HG03558 (cell line): ENCODE measurements at regions not wholly inside any gene's neighbourhood (a gene's known extent, or its start where the extent isn't known, plus 50 kb on each side); places are given as distances from the start of the nearest gene placed in this dataset.

Source experiments
- ATAC-seq: cut with Tn5 transposase; IDR thresholded peaks from one replicate; pipeline ENCODE4 v1.9.1; 2021; ENCODE audit warnings: moderate number of reproducible peaks; ENCODE audit not compliant: unreplicated experiment; ENCODE audit errors: extremely low read depth

GRCh38 chr18:70662588-70662987 is 373.7 kb downstream of the SOCS6 start:
- no peak for ATAC-seq

DNA sequence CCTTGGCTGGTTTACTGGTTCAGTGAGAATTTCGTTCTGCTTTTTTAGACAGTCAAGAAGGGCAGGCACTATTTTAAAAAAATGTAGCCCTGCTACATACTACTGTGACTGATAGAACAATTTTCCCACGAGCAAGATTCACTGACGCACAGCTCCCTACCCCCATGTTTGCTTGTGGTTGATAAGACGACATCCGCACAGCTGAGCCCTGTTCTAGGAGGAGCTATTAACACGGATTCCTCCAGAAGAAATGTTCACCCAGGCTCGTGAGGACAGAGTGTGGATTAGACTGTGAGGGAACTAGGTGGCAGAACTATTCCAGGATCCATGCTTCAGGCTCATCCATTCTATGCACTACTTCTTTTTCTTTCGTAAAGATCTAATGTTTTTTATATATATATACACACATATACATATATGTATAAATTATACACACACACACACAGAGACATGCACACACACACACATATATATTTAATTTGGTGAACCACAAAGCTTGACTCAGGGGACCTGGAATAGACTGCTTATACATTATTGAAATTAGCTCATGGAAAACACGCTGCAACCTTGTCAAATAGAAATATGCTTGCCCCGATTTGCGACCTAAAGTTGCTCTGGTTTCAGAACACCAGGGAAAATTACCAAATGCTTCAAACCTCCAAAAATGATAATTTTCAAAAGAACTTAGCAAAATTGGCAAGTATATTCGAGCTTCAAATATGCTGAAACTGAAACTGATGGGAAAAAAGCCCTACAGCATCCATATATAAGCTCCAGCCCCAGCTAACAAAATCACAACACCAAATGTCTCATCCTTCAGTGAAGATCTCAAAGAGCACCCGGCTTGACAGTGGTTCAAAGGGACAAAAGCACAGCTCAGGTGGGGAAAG is 370.4 kb downstream of the SOCS6 start:
- ATAC-seq = no peak

- no peak for ATAC-seq
Observed at GRCh38 chr18:70653671-70654070, 364.8 kb downstream of the SOCS6 start.

- ATAC-seq = no peak
Observed at GRCh38 chr18:70650878-70651277, 362.0 kb downstream of the SOCS6 start.

DNA sequence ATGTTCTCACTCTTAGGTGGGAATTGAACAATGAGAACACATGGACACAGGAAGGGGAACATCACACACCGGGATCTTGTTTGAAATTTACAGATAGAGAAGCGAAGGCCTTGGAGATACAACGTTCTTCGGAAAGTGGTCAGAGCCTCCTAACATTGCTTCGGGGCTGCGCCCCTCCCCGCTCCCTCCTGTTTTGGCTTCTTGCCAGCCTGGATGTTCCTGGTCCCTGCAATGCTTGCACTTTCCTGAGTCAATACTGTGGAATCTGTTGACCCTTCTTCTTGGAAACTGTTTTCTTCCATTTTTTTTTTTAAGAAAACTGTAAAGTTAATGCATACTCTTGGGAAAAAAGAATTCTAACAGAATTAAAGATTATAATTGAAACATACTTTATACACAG is 360.8 kb downstream of the SOCS6 start:
- no peak for ATAC-seq

GRCh38 chr18:70645971-70646370 is 357.1 kb downstream of the SOCS6 start:
- no peak for ATAC-seq

GRCh38 chr18:70643812-70644211 is 355.0 kb downstream of the SOCS6 start:
- no peak for ATAC-seq

DNA sequence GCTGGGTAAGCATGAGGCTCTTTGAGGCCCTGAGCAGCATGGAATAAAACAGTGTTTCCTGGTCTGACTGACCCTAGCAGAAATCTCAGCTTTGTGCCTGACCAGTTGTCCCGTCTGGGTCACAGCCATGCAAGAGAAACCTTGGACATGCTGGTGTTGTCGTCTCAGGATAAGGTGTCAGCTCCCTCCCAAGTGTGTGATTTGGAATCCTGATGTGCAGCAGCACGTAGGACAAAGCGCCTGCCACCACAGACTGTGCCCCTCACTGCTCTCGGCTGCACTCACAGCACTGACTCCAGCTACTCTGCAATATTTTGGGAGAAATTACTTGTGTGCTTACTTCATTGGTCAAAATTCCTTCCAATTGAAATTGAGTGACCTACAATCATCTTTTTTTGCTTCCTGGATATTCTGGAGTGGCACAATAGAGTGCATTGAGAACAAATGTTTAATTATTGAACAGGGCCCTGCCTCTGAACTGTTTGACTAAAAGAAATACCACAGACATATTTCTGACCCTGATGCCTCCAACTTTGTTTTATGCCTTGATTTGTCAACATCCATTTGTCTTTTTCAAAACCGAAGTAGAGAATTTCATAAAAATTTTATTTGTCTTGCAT is 352.4 kb downstream of the SOCS6 start:
- no peak for ATAC-seq

DNA sequence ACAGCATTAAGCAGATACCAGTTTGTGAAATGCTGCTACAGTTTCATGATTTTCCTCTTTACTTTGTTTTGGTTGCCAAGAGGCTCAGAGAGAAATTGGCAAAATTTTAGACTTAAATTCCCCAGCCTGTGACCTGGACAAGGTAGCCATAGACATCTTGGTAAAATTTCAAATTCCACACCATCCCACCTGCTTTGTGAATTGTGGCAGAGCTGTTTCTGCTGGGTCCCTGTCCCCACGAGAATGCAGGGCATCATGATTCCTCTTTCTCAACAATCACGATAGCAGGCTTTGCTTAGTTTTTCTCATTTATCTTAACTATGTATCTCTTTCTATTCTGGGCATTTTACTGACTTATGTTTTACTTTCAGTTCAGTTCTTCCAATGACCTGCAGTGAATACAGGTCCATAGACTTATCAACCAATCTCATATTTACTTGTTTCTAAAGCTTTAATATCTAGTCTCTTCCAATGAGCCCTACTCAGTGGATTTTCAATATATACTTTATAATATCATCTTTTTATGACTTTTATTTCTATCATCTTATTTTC is 351.6 kb downstream of the SOCS6 start:
- no peak for ATAC-seq

DNA sequence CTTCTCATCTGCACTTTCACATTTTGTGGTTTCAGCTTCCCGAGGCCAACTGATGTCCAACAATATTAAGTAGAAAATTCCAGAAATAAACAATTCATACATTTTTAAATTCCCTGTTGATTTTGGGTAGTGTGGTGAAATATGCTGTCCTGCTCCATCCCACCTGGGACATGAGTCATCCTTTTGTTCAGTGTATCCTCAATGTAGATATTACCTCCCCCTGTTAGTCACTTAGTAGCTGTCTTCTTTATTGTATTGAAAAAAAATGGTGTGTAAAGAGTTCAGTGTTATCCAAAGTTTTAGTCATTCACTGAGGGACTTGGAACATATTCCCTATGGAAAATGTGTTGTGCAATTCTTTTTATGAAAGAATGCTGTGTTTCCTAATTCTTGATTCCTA is 348.1 kb downstream of the SOCS6 start:
- ATAC-seq = no peak

DNA sequence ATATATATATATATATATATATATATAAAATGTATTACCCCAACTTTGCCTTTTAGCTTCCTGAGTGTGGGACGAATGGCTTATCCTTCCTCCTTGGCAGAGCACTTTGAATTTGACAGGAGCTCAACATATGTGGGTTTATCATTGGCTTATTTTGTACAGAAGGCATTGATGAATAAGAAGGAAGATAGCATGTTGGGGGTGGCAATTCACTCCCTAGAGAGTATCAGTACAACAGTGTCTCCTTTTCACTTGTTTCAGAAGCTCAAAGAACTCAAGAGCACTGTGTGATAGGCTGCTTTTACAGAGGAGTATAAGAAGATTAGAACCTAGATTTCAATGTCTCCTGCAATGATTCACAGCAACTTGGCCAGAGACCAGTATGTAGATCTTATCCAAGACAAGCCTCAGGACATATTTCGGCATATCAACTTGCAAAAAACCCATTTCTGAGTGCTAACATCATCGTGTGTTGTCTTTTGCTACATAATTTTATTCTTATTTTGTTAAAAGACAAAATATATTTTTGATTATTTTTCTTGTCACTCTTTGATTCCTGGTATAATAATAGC is 345.8 kb downstream of the SOCS6 start:
- no peak for ATAC-seq

GRCh38 chr18:70627182-70627802 is 338.4 kb downstream of the SOCS6 start:
- no peak for ATAC-seq

DNA sequence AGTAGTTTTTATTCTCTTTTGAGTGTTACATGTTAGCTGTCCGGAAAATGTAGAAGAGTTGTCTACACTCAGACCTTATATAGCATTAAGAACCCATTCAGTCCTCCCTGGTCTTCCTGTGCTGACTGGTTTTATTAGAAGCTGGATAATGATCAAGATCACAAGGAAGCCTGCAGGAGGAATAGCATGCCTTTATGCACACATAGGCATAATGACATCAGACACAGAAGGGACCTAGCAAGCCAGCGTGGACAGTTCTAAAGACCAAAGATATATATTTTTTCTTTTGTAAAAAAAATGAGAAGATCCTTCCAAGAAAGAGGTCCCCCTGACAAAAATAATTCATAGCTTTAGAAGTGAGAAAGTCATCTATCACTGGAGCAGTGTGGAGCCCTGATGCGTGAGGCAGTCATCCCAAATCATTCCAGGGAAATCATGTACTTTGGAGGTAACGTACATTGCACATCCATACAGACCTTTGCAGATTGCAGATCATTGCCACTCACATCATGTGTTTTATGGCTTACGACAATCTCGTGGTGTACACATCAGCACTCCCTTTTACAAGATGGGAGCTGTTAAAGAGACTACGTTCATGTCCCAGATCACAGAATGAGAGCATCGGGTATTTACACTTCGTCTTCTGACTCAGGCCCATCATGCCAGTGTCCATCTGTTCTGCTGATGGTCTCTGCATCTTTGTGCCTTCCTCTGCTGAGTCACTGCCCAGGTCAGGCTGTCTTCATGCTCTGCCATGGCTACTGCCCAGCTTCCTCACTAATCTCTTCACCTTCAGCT is 334.0 kb downstream of the SOCS6 start:
- no peak for ATAC-seq

GRCh38 chr18:70621710-70622109 is 332.9 kb downstream of the SOCS6 start:
- ATAC-seq = no peak

DNA sequence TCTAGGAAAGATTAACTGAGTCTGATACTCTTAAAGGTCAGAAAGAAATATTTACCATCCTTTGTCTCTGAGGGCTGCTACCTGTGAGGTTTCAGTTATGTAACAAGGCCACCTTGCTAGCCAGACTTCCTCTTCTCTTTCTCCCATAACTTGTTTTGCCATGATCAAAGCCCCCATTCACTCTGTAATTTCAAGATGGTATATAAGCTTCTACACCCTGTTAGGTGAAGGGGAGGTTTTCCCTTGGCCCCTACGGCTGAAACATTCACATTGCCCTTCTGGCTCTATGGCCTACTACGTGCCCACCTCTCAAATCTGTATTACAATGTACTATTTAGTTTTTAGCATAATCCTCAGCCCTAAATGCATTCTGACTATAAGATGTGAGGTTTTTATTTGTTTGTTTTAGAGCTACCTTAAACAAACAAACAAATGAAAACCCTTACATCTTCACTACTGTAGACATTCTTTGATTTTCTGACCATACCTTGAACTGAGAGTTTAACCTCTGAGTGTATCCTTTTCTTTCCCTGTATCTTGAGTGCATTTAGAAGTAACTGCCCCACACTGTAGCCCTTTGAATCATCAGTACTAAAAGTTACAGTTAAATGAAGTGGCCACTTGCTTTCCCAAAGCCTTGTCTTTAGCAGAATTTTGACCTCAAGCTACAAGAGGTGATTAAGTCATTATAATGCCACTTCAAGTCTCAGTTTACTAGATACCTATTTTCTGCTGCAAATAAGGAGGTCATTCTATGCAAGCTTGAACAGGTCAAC is 332.2 kb downstream of the SOCS6 start:
- ATAC-seq = no peak

DNA sequence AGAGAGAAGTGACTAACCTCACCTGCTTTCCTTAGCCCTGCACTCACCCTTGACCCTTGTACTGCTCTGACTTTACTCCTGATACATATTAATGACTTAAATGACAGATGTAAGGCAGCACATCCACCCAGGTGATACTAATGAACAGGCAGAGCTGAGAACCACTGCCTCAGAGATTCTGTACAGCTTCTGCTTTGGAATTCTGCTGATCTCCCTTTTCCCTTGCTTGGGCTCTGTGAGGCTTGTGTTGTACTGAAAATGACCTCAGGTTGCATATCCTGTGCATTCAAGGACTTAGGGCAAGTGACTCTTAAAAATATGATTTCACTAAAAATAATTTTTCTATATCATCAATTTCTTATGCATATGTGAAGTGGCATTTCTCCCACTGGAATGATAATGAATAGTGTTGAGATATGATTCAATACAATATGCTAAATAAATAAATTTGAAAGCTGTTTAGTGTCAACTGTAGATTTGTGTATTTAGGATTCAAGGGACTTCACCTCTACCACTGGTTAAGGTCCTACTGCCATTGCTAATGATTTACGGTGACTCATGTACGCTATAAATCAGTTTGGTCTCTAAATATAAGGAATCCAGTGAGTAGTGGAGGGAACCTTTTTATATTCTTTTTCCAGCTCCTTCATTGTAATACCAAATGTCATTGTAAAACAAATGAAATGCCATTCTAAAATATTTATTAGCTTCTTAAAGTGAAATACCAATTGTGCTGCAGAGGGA is 328.3 kb downstream of the SOCS6 start:
- no peak for ATAC-seq

DNA sequence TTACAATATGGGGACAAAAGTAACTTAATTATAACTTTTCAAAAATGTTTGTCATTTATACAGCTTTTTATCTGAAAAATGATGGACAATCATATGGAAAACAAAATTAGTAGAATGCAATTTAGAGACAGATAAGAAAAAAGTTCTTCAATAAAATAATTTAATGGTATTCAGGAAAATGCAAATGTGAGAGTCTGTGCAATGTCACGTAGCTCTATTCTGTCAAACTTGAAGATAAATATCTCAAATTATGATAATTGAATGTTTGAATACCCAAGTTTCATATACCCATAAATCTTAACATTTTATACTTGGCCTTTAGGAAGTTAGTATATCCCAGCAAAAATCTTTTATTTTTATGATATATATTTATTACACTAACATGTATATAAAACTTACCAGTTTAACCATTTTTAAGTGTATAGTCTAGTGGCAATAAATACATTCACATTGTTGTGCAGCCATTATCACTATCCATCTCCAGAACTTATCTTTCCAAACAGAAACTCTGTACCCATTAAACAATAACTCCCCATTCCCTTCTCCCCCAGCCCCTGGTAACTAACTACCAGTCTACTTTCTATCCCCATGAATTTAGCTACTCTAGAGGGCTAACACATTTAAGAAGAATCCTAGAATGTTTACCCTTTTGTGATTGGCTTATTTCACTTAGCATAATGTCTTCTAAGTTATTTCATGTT is 311.5 kb downstream of the SOCS6 start:
- ATAC-seq = no peak

GRCh38 chr18:70598406-70598805 is 309.6 kb downstream of the SOCS6 start:
- ATAC-seq = no peak
